Skin epidermis (tissue), 12 donors: ENCODE measurements at regions not wholly inside any gene's neighbourhood (a gene's known extent, or its start where the extent isn't known, plus 50 kb on each side); places are given as distances from the start of the nearest gene placed in this dataset.
"Not testable (repeated sequence)": the region's sequence is repeated elsewhere in the genome, so short reads cannot be mapped to it uniquely, and the experiment has no call there.

ENCODE experiments used
- H3K27ac ChIP-seq, 21 experiments: fragments of 200-600 bp; sonication (generic) in 11 of 21; one replicate each; pipeline ENCODE4 v1.5.0; 2020; ENCODE audit warnings: mild to moderate bottlenecking in 3 of 21, inconsistent platforms in 2 of 21, moderate library complexity in 2 of 21
- H3K4me3 ChIP-seq, 7 experiments: fragments of 200-600 bp; sonication (generic) in 2 of 7; one replicate each; pipeline ENCODE4 v1.5.0; 2020; ENCODE audit warnings: inconsistent platforms in 2 of 7, mild to moderate bottlenecking in 2 of 7, moderate library complexity in 1 of 7

- Histone ChIP-seq H3K27ac (no peak overlapping the region), H3K4me3 (no peak overlapping the region)
These were observed 807.9 kb downstream of the CDH8 start for GRCh38 chr16:61228371-61228770.

- H3K27ac ChIP-seq: no peak overlapping the region
- H3K4me3 ChIP-seq: no peak overlapping the region
These were observed 820.6 kb downstream of the CDH8 start for GRCh38 chr16:61215605-61216004.

- no peak overlapping the region for H3K27ac ChIP-seq
- no peak overlapping the region for H3K4me3 ChIP-seq
These were observed 821.5 kb downstream of the CDH8 start for GRCh38 chr16:61214780-61215179.

- no peak overlapping the region for H3K4me3 ChIP-seq
- H3K27ac ChIP-seq: no peak overlapping the region
These were observed 826.2 kb downstream of the CDH8 start for GRCh38 chr16:61210076-61210475.

- no peak overlapping the region for H3K4me3 ChIP-seq
- H3K27ac ChIP-seq: no peak overlapping the region
These were observed 841.2 kb downstream of the CDH8 start for GRCh38 chr16:61195006-61195405.

- Histone ChIP-seq H3K4me3 (no peak overlapping the region), H3K27ac (no peak overlapping the region)
These were observed 841.7 kb downstream of the CDH8 start for GRCh38 chr16:61194573-61194972.

- no peak overlapping the region for H3K27ac ChIP-seq
- no peak overlapping the region for H3K4me3 ChIP-seq
These were observed 853.8 kb downstream of the CDH8 start for GRCh38 chr16:61182391-61182790.

- no peak overlapping the region for H3K4me3 ChIP-seq
- no peak overlapping the region for H3K27ac ChIP-seq
These were observed 854.3 kb downstream of the CDH8 start for GRCh38 chr16:61181982-61182381.

- H3K27ac ChIP-seq: no peak overlapping the region
- no peak overlapping the region for H3K4me3 ChIP-seq
These were observed 856.7 kb downstream of the CDH8 start for GRCh38 chr16:61179561-61179960.

GRCh38 chr16:61165797-61166196 lies 870.4 kb downstream of the CDH8 start:
- Histone ChIP-seq H3K27ac (no peak overlapping the region), H3K4me3 (no peak overlapping the region)

GRCh38 chr16:61150351-61150750 lies 885.9 kb downstream of the CDH8 start:
- no peak overlapping the region for H3K27ac ChIP-seq
- H3K4me3 ChIP-seq: no peak overlapping the region

GRCh38 chr16:61149709-61150108 lies 886.5 kb downstream of the CDH8 start:
- H3K4me3 ChIP-seq: no peak overlapping the region
- no peak overlapping the region for H3K27ac ChIP-seq

GRCh38 chr16:61148930-61149329 lies 887.3 kb downstream of the CDH8 start:
- Histone ChIP-seq H3K27ac (no peak overlapping the region), H3K4me3 (no peak overlapping the region)

- Histone ChIP-seq H3K27ac (no peak overlapping the region), H3K4me3 (no peak overlapping the region)
These were observed 889.8 kb downstream of the CDH8 start for GRCh38 chr16:61146429-61146828.

- H3K27ac ChIP-seq: no peak overlapping the region
- no peak overlapping the region for H3K4me3 ChIP-seq
These were observed 904.8 kb downstream of the CDH8 start for GRCh38 chr16:61131447-61131846.

- no peak overlapping the region for H3K4me3 ChIP-seq
These were observed 907.5 kb downstream of the CDH8 start for GRCh38 chr16:61128545-61129323.

GRCh38 chr16:61105544-61105943 lies 930.7 kb downstream of the CDH8 start:
- no peak overlapping the region for H3K27ac ChIP-seq
- H3K4me3 ChIP-seq: no peak overlapping the region

More at GRCh38 chr16:61128545-61129323, 907.5 kb downstream of the CDH8 start:
- H3K27ac ChIP-seq: no peak overlapping the region

GRCh38 chr16:61098505-61098904 lies 937.7 kb downstream of the CDH8 start:
- H3K4me3 ChIP-seq: no peak overlapping the region

GRCh38 chr16:61091300-61091699 lies 944.9 kb downstream of the CDH8 start:
- H3K27ac ChIP-seq, H3K4me3 ChIP-seq: not testable (repeated sequence)

More at GRCh38 chr16:61098505-61098904, 937.7 kb downstream of the CDH8 start:
- no peak overlapping the region for H3K27ac ChIP-seq

GRCh38 chr16:61083711-61084110 lies 952.5 kb downstream of the CDH8 start:
- Histone ChIP-seq H3K4me3 (no peak overlapping the region), H3K27ac (no peak overlapping the region)

- H3K27ac ChIP-seq: no peak overlapping the region
- no peak overlapping the region for H3K4me3 ChIP-seq
These were observed 961.9 kb downstream of the CDH8 start for GRCh38 chr16:61074324-61074723.

GRCh38 chr16:61057635-61058034 lies 978.6 kb downstream of the CDH8 start:
- no peak overlapping the region for H3K4me3 ChIP-seq
- H3K27ac ChIP-seq: no peak overlapping the region
